ENCODE measurements at regions not wholly inside any gene's neighbourhood (a gene's known extent, or its start where the extent isn't known, plus 50 kb on each side); places are given as distances from the start of the nearest gene placed in this dataset.

GRCh38 chr15:87727073-87727472, 529.5 kb downstream of the NTRK3 start:
- POLR2A ChIA-PET: no interaction called here
- H3K36me3 ChIP-seq (ENCODE audit: control insufficient read depth, insufficient read depth, low read length): no peaks in the 10 kb centered on the region
- DNase-seq (ENCODE audit: low read depth): no peak
- H3K27me3 ChIP-seq (ENCODE audit: control insufficient read depth, insufficient read depth, low read length): peaks cover 3% of the 10 kb centered on the region
- TF ChIP-seq, protein P1, sequence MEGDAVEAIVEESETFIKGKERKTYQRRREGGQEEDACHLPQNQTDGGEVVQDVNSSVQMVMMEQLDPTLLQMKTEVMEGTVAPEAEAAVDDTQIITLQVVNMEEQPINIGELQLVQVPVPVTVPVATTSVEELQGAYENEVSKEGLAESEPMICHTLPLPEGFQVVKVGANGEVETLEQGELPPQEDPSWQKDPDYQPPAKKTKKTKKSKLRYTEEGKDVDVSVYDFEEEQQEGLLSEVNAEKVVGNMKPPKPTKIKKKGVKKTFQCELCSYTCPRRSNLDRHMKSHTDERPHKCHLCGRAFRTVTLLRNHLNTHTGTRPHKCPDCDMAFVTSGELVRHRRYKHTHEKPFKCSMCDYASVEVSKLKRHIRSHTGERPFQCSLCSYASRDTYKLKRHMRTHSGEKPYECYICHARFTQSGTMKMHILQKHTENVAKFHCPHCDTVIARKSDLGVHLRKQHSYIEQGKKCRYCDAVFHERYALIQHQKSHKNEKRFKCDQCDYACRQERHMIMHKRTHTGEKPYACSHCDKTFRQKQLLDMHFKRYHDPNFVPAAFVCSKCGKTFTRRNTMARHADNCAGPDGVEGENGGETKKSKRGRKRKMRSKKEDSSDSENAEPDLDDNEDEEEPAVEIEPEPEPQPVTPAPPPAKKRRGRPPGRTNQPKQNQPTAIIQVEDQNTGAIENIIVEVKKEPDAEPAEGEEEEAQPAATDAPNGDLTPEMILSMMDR (IDR thresholded peaks at IDR 0.05; ENCODE audit: insufficient read depth, low read depth, low read length): no peak
- no peak overlapping the region for H3K4me3 ChIP-seq (ENCODE audit: low read depth, low read length)
- CTCF ChIA-PET: no interaction called here

- ChIA-PET CTCF (no interaction called here), POLR2A (no interaction called here)
- Histone ChIP-seq H3K27me3 (ENCODE audit: control insufficient read depth, insufficient read depth, low read length) (peaks cover 3% of the 10 kb centered on the region), H3K36me3 (ENCODE audit: control insufficient read depth, insufficient read depth, low read length) (no peaks in the 10 kb centered on the region), H3K4me3 (ENCODE audit: low read depth, low read length) (no peak overlapping the region)
- DNase-seq (ENCODE audit: low read depth): no peak
- TF ChIP-seq, protein P1 (IDR thresholded peaks at IDR 0.05; ENCODE audit: insufficient read depth, low read depth, low read length): no peak
Observed at GRCh38 chr15:87724330-87724729, 532.2 kb downstream of the NTRK3 start.

DNA sequence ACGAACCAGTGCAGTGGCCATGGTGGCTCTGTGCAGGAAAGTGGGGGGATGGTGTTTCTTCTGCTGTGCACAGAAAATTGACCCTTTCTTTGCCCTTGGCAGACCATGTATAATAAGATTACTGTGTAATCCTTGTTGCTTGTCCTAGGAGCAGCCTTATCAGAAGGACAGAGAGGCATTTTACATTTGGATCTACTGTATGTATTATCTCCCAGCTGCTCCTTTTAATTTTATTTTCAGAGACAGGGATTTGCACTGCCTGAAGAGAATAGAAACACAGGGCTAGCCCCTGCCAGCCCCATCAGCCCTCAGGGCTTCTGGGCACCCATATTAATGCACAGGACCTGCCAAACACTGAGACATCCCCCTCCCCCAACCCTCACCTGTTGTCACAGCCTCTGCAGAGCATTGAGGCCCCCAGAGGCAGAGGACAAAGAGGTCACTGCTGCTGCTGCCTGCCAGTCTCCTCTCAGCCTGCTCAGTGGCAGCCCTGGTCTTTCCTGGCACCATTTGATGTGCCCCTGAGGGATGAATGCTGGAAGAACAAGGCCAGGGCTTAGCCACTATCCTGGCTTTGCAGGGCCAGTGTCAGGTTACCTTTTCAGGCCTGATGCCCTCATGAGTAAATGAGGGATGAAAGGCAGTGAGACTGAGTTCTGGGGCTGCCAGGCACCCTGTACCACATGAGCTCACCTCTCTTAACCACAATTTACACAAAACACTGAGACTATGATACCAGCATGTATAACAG, 533.4 kb downstream of the NTRK3 start:
- CTCF ChIA-PET: no interaction called here
- POLR2A ChIA-PET: no interaction called here
- TF ChIP-seq, protein P1 (IDR thresholded peaks at IDR 0.05; ENCODE audit: insufficient read depth, low read depth, low read length): no peak
- H3K27me3 ChIP-seq (ENCODE audit: control insufficient read depth, insufficient read depth, low read length): peaks cover 3% of the 10 kb centered on the region
- DNase-seq (ENCODE audit: low read depth): no peak
- no peaks in the 10 kb centered on the region for H3K36me3 ChIP-seq (ENCODE audit: control insufficient read depth, insufficient read depth, low read length)
- no peak overlapping the region for H3K4me3 ChIP-seq (ENCODE audit: low read depth, low read length)

DNA sequence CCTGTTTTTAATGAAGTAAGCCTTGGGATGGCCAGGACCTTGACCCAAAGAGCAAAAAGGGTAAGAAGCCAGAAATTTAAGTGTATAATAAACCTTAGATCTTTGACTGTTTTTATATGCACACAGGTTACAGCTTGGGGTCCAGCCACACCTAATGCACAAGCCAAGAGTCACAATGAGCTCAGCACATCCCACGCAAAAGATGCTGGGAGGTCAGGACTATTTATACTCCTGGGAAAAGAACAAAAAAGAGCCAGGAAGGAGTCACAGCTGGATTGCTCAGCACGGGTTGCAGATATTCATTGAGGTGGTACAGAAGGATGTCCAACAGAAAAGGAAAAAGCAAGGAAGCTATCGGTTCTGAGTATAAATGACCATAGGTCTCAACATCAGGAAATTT, 536.3 kb downstream of the NTRK3 start:
- DNase-seq (ENCODE audit: low read depth): no peak
- ChIA-PET POLR2A (no interaction called here), CTCF (interaction anchor here (1.2 kb wide), 1 partner anchor 10 kb away, joined by 3 read pairs; no protein-coding TSS in a partner anchor)
- no peaks in the 10 kb centered on the region for H3K36me3 ChIP-seq (ENCODE audit: control insufficient read depth, insufficient read depth, low read length)
- H3K4me3 ChIP-seq (ENCODE audit: low read depth, low read length): no peak overlapping the region
- TF ChIP-seq, protein P1 (IDR thresholded peaks at IDR 0.05; ENCODE audit: insufficient read depth, low read depth, low read length): no peak
- peaks cover 3% of the 10 kb centered on the region; the same call in 1 of the 2 replicates for H3K27me3 ChIP-seq (ENCODE audit: control insufficient read depth, insufficient read depth, low read length)

GRCh38 chr15:87716422-87716821, 540.1 kb downstream of the NTRK3 start:
- CTCF ChIA-PET: no interaction called here

More at GRCh38 chr15:87716422-87716821, 540.1 kb downstream of the NTRK3 start:
- POLR2A ChIA-PET: no interaction called here
- H3K4me3 ChIP-seq (ENCODE audit: low read depth, low read length): no peak overlapping the region
- H3K36me3 ChIP-seq (ENCODE audit: control insufficient read depth, insufficient read depth, low read length): no peaks in the 10 kb centered on the region
- H3K27me3 ChIP-seq (ENCODE audit: control insufficient read depth, insufficient read depth, low read length): peaks cover 1% of the 10 kb centered on the region
- DNase-seq (ENCODE audit: low read depth): no peak
- TF ChIP-seq, protein P1 (IDR thresholded peaks at IDR 0.05; ENCODE audit: insufficient read depth, low read depth, low read length): no peak

Measured in BJ (cell line).